Endodermal cell (in vitro differentiated cells): ENCODE measurements at regions not wholly inside any gene's neighbourhood (a gene's known extent, or its start where the extent isn't known, plus 50 kb on each side); places are given as distances from the start of the nearest gene placed in this dataset.

ENCODE experiments used
- DNase-seq: peaks from one replicate; pipeline ENCODE4 v3.0.0-alpha.2; 2017
- H3K27ac ChIP-seq: 2 replicates; pipeline ENCODE4 v1.5.1; 2013; ENCODE audit warnings: mild to moderate bottlenecking, low read depth, low read length, moderate library complexity
- H3K27me3 ChIP-seq: 2 replicates; pipeline ENCODE4 v1.6.1; 2013; ENCODE audit warnings: mild to moderate bottlenecking, low read length, moderate library complexity; ENCODE audit not compliant: insufficient read depth, control insufficient read depth, poor library complexity, severe bottlenecking
- H3K36me3 ChIP-seq: 2 replicates; pipeline ENCODE4 v1.7.0; 2013; ENCODE audit warnings: mild to moderate bottlenecking, low read length, moderate library complexity; ENCODE audit not compliant: control insufficient read depth, insufficient read depth
- H3K4me1 ChIP-seq: one replicate; pipeline ENCODE4 v1.7.0; 2013; ENCODE audit warnings: low read length; ENCODE audit not compliant: control insufficient read depth, insufficient read depth
- H3K4me3 ChIP-seq: 2 replicates; pipeline ENCODE4 v1.5.1; 2013; ENCODE audit warnings: mild to moderate bottlenecking, low read length, moderate library complexity
- H3K9ac ChIP-seq: 2 replicates; pipeline ENCODE4 v1.6.1; 2013; ENCODE audit warnings: mild to moderate bottlenecking, low read length, moderate library complexity; ENCODE audit not compliant: poor library complexity, severe bottlenecking; ENCODE audit errors: extremely low read depth
- H3K9me3 ChIP-seq: 2 replicates; pipeline ENCODE4 v1.6.1; 2013; ENCODE audit warnings: mild to moderate bottlenecking, low read length, moderate library complexity; ENCODE audit not compliant: control insufficient read depth
- H3K27ac Mint-ChIP-seq: 2 replicates; pipeline ENCODE4 v1.8.0; 2020; ENCODE audit warnings: mixed read lengths
- H3K27me3 Mint-ChIP-seq: 2 replicates; pipeline ENCODE4 v1.8.0; 2021; ENCODE audit warnings: mild to moderate bottlenecking, mixed read lengths; ENCODE audit not compliant: insufficient read depth
- H3K36me3 Mint-ChIP-seq: 2 replicates; pipeline ENCODE4 v1.8.0; 2020; ENCODE audit warnings: low read depth, mixed read lengths
- H3K4me1 Mint-ChIP-seq: 2 replicates; pipeline ENCODE4 v1.8.0; 2020; ENCODE audit warnings: mixed read lengths
- H3K4me3 Mint-ChIP-seq: 2 replicates; pipeline ENCODE4 v1.8.0; 2020; ENCODE audit warnings: mild to moderate bottlenecking, moderate library complexity, mixed read lengths
- H3K9me3 Mint-ChIP-seq: 2 replicates; pipeline ENCODE4 v1.8.0; 2020; ENCODE audit warnings: mild to moderate bottlenecking, mixed read lengths
- CTCF ChIP-seq: fragments of 200-600 bp; sonication (generic); conservative IDR thresholded peaks from 2 replicates; pipeline ENCODE4 v1.5.0; 2021; ENCODE audit warnings: antibody characterized with exemption, mild to moderate bottlenecking
- WGBS, 2 experiments: methylation state at CpG; one replicate each; pipeline versions ENCODE4 v1.1.5 to v1.1.7; 2013; ENCODE audit warnings: missing lambda C conversion rate in 2 of 2, mixed read lengths in 1 of 2; ENCODE audit not compliant: insufficient coverage in 1 of 2, insufficient read length in 1 of 2; 5-methylcytosine and 5-hydroxymethylcytosine counted together

- Mint-ChIP-seq H3K36me3 (no peaks in the 10 kb centered on the region), H3K4me3 (no peak overlapping the region), H3K9me3 (no peaks in the 10 kb centered on the region), H3K27me3 (no peaks in the 10 kb centered on the region), H3K4me1 (peaks cover 16% of the 10 kb centered on the region), H3K27ac (no peak overlapping the region)
- Histone ChIP-seq H3K4me1 (peaks cover 4% of the 10 kb centered on the region), H3K9me3 (no peaks in the 10 kb centered on the region), H3K27ac (no peak overlapping the region), H3K27me3 (no peaks in the 10 kb centered on the region), H3K36me3 (no peaks in the 10 kb centered on the region), H3K9ac (no peak overlapping the region), H3K4me3 (no peak overlapping the region)
- DNase-seq = peak; percentile 45
- 91 to 93% methylated on average over 4 to 9 of the region's 9 CpGs for whole genome bisulfite sequencing, 2 experiments
- TF ChIP-seq CTCF = no peak
Measured at GRCh38 chr12:131641315-131641714, 69.6 kb upstream of the SFSWAP start.

GRCh38 chr12:131642101-131642540, 68.8 kb upstream of the SFSWAP start:
- no peak overlapping the region for H3K27ac Mint-ChIP-seq
- DNase-seq = peak; percentile 79
- H3K4me1 ChIP-seq = peaks cover 4% of the 10 kb centered on the region
- H3K4me1 Mint-ChIP-seq = peaks cover 16% of the 10 kb centered on the region
- WGBS, 2 experiments = 80 to 91% methylated on average over 5 to 8 of the region's 8 CpGs
- TF ChIP-seq CTCF = no peak
- H3K9me3 ChIP-seq = no peaks in the 10 kb centered on the region
- no peak overlapping the region for H3K4me3 Mint-ChIP-seq
- no peak overlapping the region for H3K9ac ChIP-seq
- H3K36me3 Mint-ChIP-seq = no peaks in the 10 kb centered on the region
- H3K36me3 ChIP-seq = no peaks in the 10 kb centered on the region
- H3K9me3 Mint-ChIP-seq = no peaks in the 10 kb centered on the region
- no peak overlapping the region for H3K4me3 ChIP-seq
- H3K27me3 ChIP-seq = no peaks in the 10 kb centered on the region
- no peak overlapping the region for H3K27ac ChIP-seq
- H3K27me3 Mint-ChIP-seq = no peaks in the 10 kb centered on the region

GRCh38 chr12:131642771-131643170, 68.1 kb upstream of the SFSWAP start:
- no peaks in the 10 kb centered on the region for H3K36me3 ChIP-seq
- TF ChIP-seq CTCF = no peak
- peak; percentile 37 for DNase-seq
- no peak overlapping the region for H3K4me3 ChIP-seq
- no peak overlapping the region for H3K9ac ChIP-seq
- no peak overlapping the region for H3K4me3 Mint-ChIP-seq
- H3K27me3 Mint-ChIP-seq = no peaks in the 10 kb centered on the region
- H3K27ac ChIP-seq = no peak overlapping the region
- H3K36me3 Mint-ChIP-seq = no peaks in the 10 kb centered on the region
- H3K4me1 ChIP-seq = no peaks in the 10 kb centered on the region
- H3K4me1 Mint-ChIP-seq = peaks cover 15% of the 10 kb centered on the region
- 94 to 98% methylated on average over 16 to 17 of the region's 17 CpGs for WGBS, 2 experiments
- H3K9me3 Mint-ChIP-seq = no peaks in the 10 kb centered on the region
- H3K27ac Mint-ChIP-seq = no peak overlapping the region
- no peaks in the 10 kb centered on the region for H3K9me3 ChIP-seq
- no peaks in the 10 kb centered on the region for H3K27me3 ChIP-seq
